H1 (cell line): ENCODE measurements at regions not wholly inside any gene's neighbourhood (a gene's known extent, or its start where the extent isn't known, plus 50 kb on each side); places are given as distances from the start of the nearest gene placed in this dataset.

Experiments used
- CTCF ChIP-seq, 3 experiments: IDR thresholded peaks; 1 replicate in 2 of 3; 2 replicates in 1 of 3; pipeline versions ENCODE4 v1.5.1 to v1.6.1; 2011; ENCODE audit warnings: low read length in 3 of 3, mild to moderate bottlenecking in 3 of 3, inconsistent platforms in 2 of 3, low read depth in 1 of 3, moderate library complexity in 1 of 3; ENCODE audit not compliant: insufficient read depth in 1 of 3; ENCODE audit errors: control extremely low read depth in 1 of 3
- EGR1 ChIP-seq: IDR thresholded peaks from 2 replicates; pipeline ENCODE4 v1.6.1; 2011; ENCODE audit warnings: low read depth, low read length, borderline replicate concordance
- KDM4A ChIP-seq: IDR thresholded peaks from one replicate; pipeline ENCODE4 v1.7.1; 2012; ENCODE audit warnings: low read depth, mild to moderate bottlenecking, moderate library complexity, low read length, inconsistent platforms; ENCODE audit not compliant: severe bottlenecking
- POLR2A ChIP-seq, 2 experiments: IDR thresholded peaks; 1 replicate in 1 of 2; 2 replicates in 1 of 2; pipeline ENCODE4 v1.6.1; 2011; ENCODE audit warnings: low read depth in 2 of 2, low read length in 2 of 2, mild to moderate bottlenecking in 2 of 2; ENCODE audit errors: control extremely low read depth in 1 of 2
- POLR2AphosphoS5 ChIP-seq: IDR thresholded peaks from 2 replicates; pipeline ENCODE4 v1.6.1; 2011; ENCODE audit warnings: low read depth, low read length

DNA sequence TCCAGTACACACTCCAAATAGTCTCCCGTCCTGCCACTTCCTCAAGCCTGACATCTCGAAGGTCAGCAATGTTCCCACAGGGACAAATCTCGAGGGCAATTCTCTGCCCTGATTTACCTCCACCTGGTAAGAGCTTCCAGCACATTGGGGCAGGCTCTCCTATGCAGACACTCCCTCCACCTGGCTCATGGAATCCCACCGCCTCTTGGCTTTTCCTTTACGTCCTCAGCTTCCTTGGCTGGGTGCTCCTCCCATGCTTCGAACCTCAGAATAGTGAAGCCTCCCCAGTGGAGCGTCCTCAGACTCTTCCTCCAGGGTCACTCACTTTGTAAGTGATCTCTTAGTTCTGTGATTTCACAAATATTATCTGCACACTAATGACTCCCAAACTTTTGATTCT is 205.2 kb upstream of the ECI2 start:
- TF ChIP-seq EGR1 = no peak
- no peak for TF ChIP-seq POLR2AphosphoS5
- no peak for TF ChIP-seq POLR2A (IDR thresholded peaks at IDR 0.05; ENCODE audit: control extremely low read depth in 1 of 2, low read depth in 2 of 2, low read length in 2 of 2)
- no peak for TF ChIP-seq KDM4A
- TF ChIP-seq CTCF (IDR thresholded peaks at IDR 0.05; ENCODE audit: control extremely low read depth in 1 of 3, insufficient read depth in 1 of 3, low read depth in 1 of 3, low read length in 3 of 3) = no peak
